Heart left ventricle (tissue), 16 donors: ENCODE measurements at regions not wholly inside any gene's neighbourhood (a gene's known extent, or its start where the extent isn't known, plus 50 kb on each side); places are given as distances from the start of the nearest gene placed in this dataset.

Experiments
- ATAC-seq, 4 donors: fragments of 200-7000 bp; cut with Tn5 transposase; one replicate each; pipeline ENCODE4 v1.9.1; 2020 to 2022; ENCODE audit warnings: moderate library complexity in 4 of 4, mild to moderate bottlenecking in 3 of 4, moderate number of reproducible peaks in 1 of 4
- DNase-seq, 5 donors: peaks; one replicate each; pipeline ENCODE4 v3.0.0-alpha.2; 2020
- H3K27ac ChIP-seq, 12 donors: fragments of 200-600 bp; sonication (generic) in 4 of 12; one replicate each; pipeline versions ENCODE4 v1.5.0 to v1.8.0; 2016 to 2022; ENCODE audit warnings: mild to moderate bottlenecking in 2 of 12
- H3K27me3 ChIP-seq, 9 donors: fragments of 200-600 bp; sonication (generic) in 2 of 9; one replicate each; pipeline versions ENCODE4 v1.5.1 to v1.8.0; 2016 to 2022; ENCODE audit warnings: mild to moderate bottlenecking in 3 of 9
- H3K36me3 ChIP-seq, 9 donors: fragments of 200-600 bp; sonication (generic) in 2 of 9; one replicate each; pipeline versions ENCODE4 v1.5.0 to v1.8.0; 2018 to 2022; ENCODE audit warnings: mild to moderate bottlenecking in 2 of 9
- H3K4me1 ChIP-seq, 12 donors: fragments of 200-600 bp; sonication (generic) in 4 of 12; one replicate each; pipeline versions ENCODE4 v1.5.0 to v1.8.0; 2016 to 2022; ENCODE audit warnings: mild to moderate bottlenecking in 3 of 12
- H3K4me3 ChIP-seq, 12 donors: fragments of 200-600 bp; sonication (generic) in 4 of 12; one replicate each; pipeline versions ENCODE4 v1.5.0 to v1.8.0; 2017 to 2022; ENCODE audit warnings: mild to moderate bottlenecking in 9 of 12, moderate library complexity in 4 of 12
- H3K9me3 ChIP-seq, 12 donors: fragments of 200-600 bp; sonication (generic) in 4 of 12; one replicate each; pipeline versions ENCODE4 v1.5.0 to v1.8.0; 2016 to 2022; ENCODE audit warnings: mild to moderate bottlenecking in 1 of 12
- CTCF ChIP-seq, 12 donors: fragments of 200-600 bp; sonication (generic) in 4 of 12; IDR thresholded peaks; one replicate each; pipeline versions ENCODE4 v1.5.0 to v1.8.0; 2018 to 2022; ENCODE audit warnings: antibody characterized with exemption in 12 of 12, mild to moderate bottlenecking in 5 of 12
- POLR2A ChIP-seq, 2 donors: fragments of 450-650 bp; IDR thresholded peaks; one replicate each; pipeline ENCODE4 v1.6.1; 2017; ENCODE audit warnings: antibody characterized with exemption in 2 of 2, mild to moderate bottlenecking in 2 of 2, moderate library complexity in 2 of 2
- WGBS, 4 donors: extraction: QIAGEN DNeasy Blood & Tissue Kit in 2 of 4; methylation state at CpG; one replicate each; pipeline versions ENCODE4 v1.1.5 to v1.1.7; 2013 to 2018; 5-methylcytosine and 5-hydroxymethylcytosine counted together
- intact Hi-C, 10 donors: fragments of 100-400 bp; cut with DNase I; formaldehyde crosslinking; loops; one replicate each; pipeline versions ENCODE4 v1.11.1 to v1.14.2; 2022
- donor health status: ischemic (EF 13 %, LVEDD 7.1; RV severe dilation, severe dysfunction).
- donor health status: healthy with polysubstance abuse.
- donor health status: DM: no; HTN: yes; CAD: no.
- donor health status: DM: no; HTN: no; CAD: no.
- donor health status: ischemic (EF 25% LVEDD 6.9; RV normal size, moderate dysfunction).
- donor health status: ischemic (EF 25% LVEDD 5.7; RV mildly dilated, moderate dysfunction).
- donor health status: healthy.
- donor health status: DM: yes; HTN: yes; CAD: no.
- donor health status: ischemic (EF 35%, LVEDD 5.7; RV mildly dilated, moderate dysfunction).
- donor health status: nonischemic (EF 11% LVEDD 7.7; RV severe dilation, severe dysfunction).
- donor health status: DM: yes; HTN: yes; CAD: no.
- donor health status: PGD.
- donor health status: ischemic (EF 29% LVEDD 5.4; RV normal size, mild dysfunction).
- donor health status: nonischemic (EF 23%, LVEDD 6.1; RV moderate dilation, normal function).

- no peaks in the 10 kb centered on the region for H3K36me3 ChIP-seq
- H3K4me3 ChIP-seq, result no peak overlapping the region
- ATAC-seq (no peak), DNase-seq (no peak)
- H3K27ac ChIP-seq, result no peak overlapping the region
- intact Hi-C loops, result loop anchor here in 1 of 10 donors (10.0 kb wide), 1 partner anchor 956 kb away; no protein-coding TSS in a partner anchor
- no peaks in the 10 kb centered on the region for H3K4me1 ChIP-seq
- no peaks in the 10 kb centered on the region for H3K9me3 ChIP-seq
- WGBS, 4 donors, result 71 to 83% (median 76%) methylated on average over 2 of the region's 2 CpGs
- TF ChIP-seq POLR2A (IDR thresholded peaks at IDR 0.05) (no peak), CTCF (IDR thresholded peaks at IDR 0.05) (no peak)
- no peaks in the 10 kb centered on the region for H3K27me3 ChIP-seq
Measured at GRCh38 chr5:66248874-66249273, 104.8 kb downstream of the SREK1 start.

- H3K4me3 ChIP-seq, result no peak overlapping the region
- DNase-seq, result no peak
- no peaks in the 10 kb centered on the region for H3K36me3 ChIP-seq
- TF ChIP-seq CTCF (IDR thresholded peaks at IDR 0.05) (no peak), POLR2A (IDR thresholded peaks at IDR 0.05) (no peak)
- H3K27ac ChIP-seq, result no peak overlapping the region
- ATAC-seq, result no peak
- intact Hi-C loops, result loop anchor here in 1 of 10 donors (10.0 kb wide), 1 partner anchor 955 kb away; no protein-coding TSS in a partner anchor
- no peaks in the 10 kb centered on the region for H3K4me1 ChIP-seq
- WGBS, 4 donors, result 75 to 94% (median 82%) methylated on average over 4 of the region's 4 CpGs
- H3K9me3 ChIP-seq, result no peaks in the 10 kb centered on the region
- H3K27me3 ChIP-seq, result no peaks in the 10 kb centered on the region
Measured at GRCh38 chr5:66249920-66250319, 105.8 kb downstream of the SREK1 start.

- Histone ChIP-seq H3K27me3 (no peaks in the 10 kb centered on the region), H3K9me3 (no peaks in the 10 kb centered on the region), H3K4me3 (no peak overlapping the region), H3K27ac (no peak overlapping the region), H3K4me1 (no peaks in the 10 kb centered on the region), H3K36me3 (no peaks in the 10 kb centered on the region)
- intact Hi-C loops, result no loop called here
- 60 to 84% (median 73%) methylated on average over 3 of the region's 3 CpGs for WGBS, 4 donors
- ATAC-seq (no peak), DNase-seq (no peak)
- TF ChIP-seq POLR2A (IDR thresholded peaks at IDR 0.05) (no peak), CTCF (IDR thresholded peaks at IDR 0.05) (no peak)
Measured at GRCh38 chr5:66252849-66253248, 108.7 kb downstream of the SREK1 start.

GRCh38 chr5:66255714-66256113, 111.6 kb downstream of the SREK1 start:
- Histone ChIP-seq H3K27me3 (no peaks in the 10 kb centered on the region), H3K9me3 (peaks cover 0 to 3% (median 0%) of the 10 kb centered on the region in 12 donors), H3K4me3 (no peak overlapping the region), H3K27ac (no peak overlapping the region), H3K36me3 (no peaks in the 10 kb centered on the region), H3K4me1 (no peaks in the 10 kb centered on the region)
- no peak for TF ChIP-seq POLR2A (IDR thresholded peaks at IDR 0.05)
- no peak for TF ChIP-seq CTCF (IDR thresholded peaks at IDR 0.05)
- intact Hi-C loops, result no loop called here
- ATAC-seq (no peak), DNase-seq (no peak)
- WGBS, 4 donors, result 70 to 78% (median 71%) methylated on average over 5 of the region's 5 CpGs
